Nephron (organoid): ENCODE measurements at regions not wholly inside any gene's neighbourhood (a gene's known extent, or its start where the extent isn't known, plus 50 kb on each side); places are given as distances from the start of the nearest gene placed in this dataset.

ENCODE experiments used
- H3K27ac Mint-ChIP-seq, 3 experiments: 2 replicates each; pipeline ENCODE4 v1.8.0; 2020; ENCODE audit warnings: mixed read lengths in 3 of 3, mild to moderate bottlenecking in 2 of 3, moderate library complexity in 1 of 3
- H3K27me3 Mint-ChIP-seq: 2 replicates; pipeline ENCODE4 v1.8.0; 2021; ENCODE audit warnings: low read depth, mild to moderate bottlenecking, moderate library complexity, mixed read lengths
- H3K36me3 Mint-ChIP-seq: 2 replicates; pipeline ENCODE4 v1.8.0; 2020; ENCODE audit warnings: low read depth, mixed read lengths
- H3K4me1 Mint-ChIP-seq: 2 replicates; pipeline ENCODE4 v1.8.0; 2020; ENCODE audit warnings: mixed read lengths
- H3K4me3 Mint-ChIP-seq, 3 experiments: 2 replicates each; pipeline ENCODE4 v1.8.0; 2020; ENCODE audit warnings: mild to moderate bottlenecking in 3 of 3, mixed read lengths in 3 of 3, moderate library complexity in 2 of 3
- H3K9me3 Mint-ChIP-seq: 2 replicates; pipeline ENCODE4 v1.8.0; 2020; ENCODE audit warnings: mixed read lengths
- TF ChIP-seq, protein P1 (sequence below), 3 experiments: fragments of 200-600 bp; sonication (generic); IDR thresholded peaks; one replicate each; pipeline ENCODE4 v1.5.0; 2021; ENCODE audit warnings: antibody characterized with exemption in 3 of 3; ENCODE audit not compliant: unreplicated experiment in 3 of 3

GRCh38 chr4:112807083-112807482, 170.1 kb downstream of the LARP7 start:
- TF ChIP-seq, protein P1, sequence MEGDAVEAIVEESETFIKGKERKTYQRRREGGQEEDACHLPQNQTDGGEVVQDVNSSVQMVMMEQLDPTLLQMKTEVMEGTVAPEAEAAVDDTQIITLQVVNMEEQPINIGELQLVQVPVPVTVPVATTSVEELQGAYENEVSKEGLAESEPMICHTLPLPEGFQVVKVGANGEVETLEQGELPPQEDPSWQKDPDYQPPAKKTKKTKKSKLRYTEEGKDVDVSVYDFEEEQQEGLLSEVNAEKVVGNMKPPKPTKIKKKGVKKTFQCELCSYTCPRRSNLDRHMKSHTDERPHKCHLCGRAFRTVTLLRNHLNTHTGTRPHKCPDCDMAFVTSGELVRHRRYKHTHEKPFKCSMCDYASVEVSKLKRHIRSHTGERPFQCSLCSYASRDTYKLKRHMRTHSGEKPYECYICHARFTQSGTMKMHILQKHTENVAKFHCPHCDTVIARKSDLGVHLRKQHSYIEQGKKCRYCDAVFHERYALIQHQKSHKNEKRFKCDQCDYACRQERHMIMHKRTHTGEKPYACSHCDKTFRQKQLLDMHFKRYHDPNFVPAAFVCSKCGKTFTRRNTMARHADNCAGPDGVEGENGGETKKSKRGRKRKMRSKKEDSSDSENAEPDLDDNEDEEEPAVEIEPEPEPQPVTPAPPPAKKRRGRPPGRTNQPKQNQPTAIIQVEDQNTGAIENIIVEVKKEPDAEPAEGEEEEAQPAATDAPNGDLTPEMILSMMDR (IDR thresholded peaks at IDR 0.05; ENCODE audit: unreplicated experiment in 3 of 3), result no peak
- Mint-ChIP-seq H3K4me1 (peaks cover 6% of the 10 kb centered on the region), H3K27ac (no peak overlapping the region), H3K36me3 (no peaks in the 10 kb centered on the region), H3K27me3 (no peaks in the 10 kb centered on the region), H3K4me3 (no peak overlapping the region), H3K9me3 (no peaks in the 10 kb centered on the region)

DNA sequence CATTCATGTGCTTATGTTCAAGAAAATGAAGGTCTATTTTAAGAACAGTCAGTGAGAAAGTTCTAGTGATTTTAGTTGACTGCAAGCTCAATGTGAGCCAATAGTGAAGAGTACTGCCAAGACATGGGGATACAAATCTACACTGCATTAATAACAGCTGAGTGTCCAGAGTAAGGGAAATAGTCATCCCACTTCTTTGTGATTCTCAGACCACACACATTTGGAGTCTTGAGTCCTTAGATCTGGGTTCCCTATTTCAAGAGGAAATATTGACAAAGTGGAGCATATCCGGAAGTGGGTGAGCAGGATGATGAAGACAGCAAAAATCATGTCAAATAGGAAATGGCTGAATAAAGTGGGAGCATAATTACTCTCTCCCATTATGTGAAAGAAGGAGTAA, 171.1 kb downstream of the LARP7 start:
- Mint-ChIP-seq H3K9me3 (no peaks in the 10 kb centered on the region), H3K27me3 (no peaks in the 10 kb centered on the region), H3K27ac (peak overlapping the region in 2 of 3 experiments; percentile 3 to 40), H3K4me1 (peaks cover 6% of the 10 kb centered on the region), H3K4me3 (no peak overlapping the region), H3K36me3 (no peaks in the 10 kb centered on the region)
- TF ChIP-seq, protein P1 (IDR thresholded peaks at IDR 0.05; ENCODE audit: unreplicated experiment in 3 of 3), result no peak

DNA sequence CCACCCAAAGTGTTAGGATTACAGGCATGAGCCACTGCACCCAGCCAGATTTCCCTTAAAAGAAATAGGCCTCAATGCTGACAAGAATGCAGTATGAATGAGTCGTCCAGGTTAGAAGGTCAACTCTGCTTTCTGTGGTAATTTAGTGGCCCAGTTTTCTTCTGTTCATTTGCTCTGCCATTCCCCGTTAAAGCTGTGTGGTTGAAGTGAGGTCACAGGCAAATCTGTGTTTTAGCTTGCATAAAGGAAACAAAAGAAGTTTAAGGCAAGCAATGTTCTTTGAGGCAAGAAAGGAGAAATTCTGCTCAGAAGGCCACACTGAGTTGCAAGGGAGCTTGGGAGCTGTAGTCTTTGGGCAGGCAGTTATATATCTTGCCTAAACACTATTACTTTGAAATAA, 176.8 kb downstream of the LARP7 start:
- peaks cover 12% of the 10 kb centered on the region for H3K4me1 Mint-ChIP-seq
- TF ChIP-seq, protein P1 (IDR thresholded peaks at IDR 0.05; ENCODE audit: unreplicated experiment in 3 of 3), result no peak
- H3K27ac Mint-ChIP-seq, result peak overlapping the region in 1 of 3 experiments; percentile 15
- H3K9me3 Mint-ChIP-seq, result no peaks in the 10 kb centered on the region
- H3K4me3 Mint-ChIP-seq, result no peak overlapping the region
- H3K27me3 Mint-ChIP-seq, result no peaks in the 10 kb centered on the region
- no peaks in the 10 kb centered on the region for H3K36me3 Mint-ChIP-seq

GRCh38 chr4:112817933-112818593, 181.1 kb downstream of the LARP7 start:
- H3K9me3 Mint-ChIP-seq, result no peaks in the 10 kb centered on the region
- no peaks in the 10 kb centered on the region for H3K36me3 Mint-ChIP-seq
- peaks cover 30% of the 10 kb centered on the region for H3K4me1 Mint-ChIP-seq
- H3K27me3 Mint-ChIP-seq, result no peaks in the 10 kb centered on the region
- peak overlapping the region; percentile 86 to 89 (median 88) for H3K4me3 Mint-ChIP-seq
- TF ChIP-seq, protein P1 (IDR thresholded peaks at IDR 0.05; ENCODE audit: unreplicated experiment in 3 of 3), result no peak
- H3K27ac Mint-ChIP-seq, result peak overlapping the region; percentile 53 to 81 (median 75)

DNA sequence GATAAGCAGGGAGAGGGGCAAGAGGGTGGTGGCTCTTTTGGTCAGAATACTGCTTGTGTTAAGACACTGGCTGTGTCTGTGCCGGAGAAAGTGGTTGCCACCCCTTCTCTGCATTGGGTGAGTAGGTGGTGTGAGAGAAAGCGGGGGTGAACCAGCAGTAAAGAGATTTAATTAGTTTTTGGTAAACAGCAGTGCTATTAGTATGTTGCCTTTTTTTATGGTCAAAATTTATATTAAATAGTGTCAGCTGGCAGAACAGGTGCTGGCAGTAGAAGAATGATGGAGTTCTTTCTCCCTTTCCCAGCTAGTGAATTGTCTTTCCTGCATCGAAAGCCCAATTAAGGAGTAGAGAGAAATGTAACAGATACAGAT, 181.6 kb downstream of the LARP7 start:
- TF ChIP-seq, protein P1 (IDR thresholded peaks at IDR 0.05; ENCODE audit: unreplicated experiment in 3 of 3), result no peak
- H3K9me3 Mint-ChIP-seq, result no peaks in the 10 kb centered on the region

DNA sequence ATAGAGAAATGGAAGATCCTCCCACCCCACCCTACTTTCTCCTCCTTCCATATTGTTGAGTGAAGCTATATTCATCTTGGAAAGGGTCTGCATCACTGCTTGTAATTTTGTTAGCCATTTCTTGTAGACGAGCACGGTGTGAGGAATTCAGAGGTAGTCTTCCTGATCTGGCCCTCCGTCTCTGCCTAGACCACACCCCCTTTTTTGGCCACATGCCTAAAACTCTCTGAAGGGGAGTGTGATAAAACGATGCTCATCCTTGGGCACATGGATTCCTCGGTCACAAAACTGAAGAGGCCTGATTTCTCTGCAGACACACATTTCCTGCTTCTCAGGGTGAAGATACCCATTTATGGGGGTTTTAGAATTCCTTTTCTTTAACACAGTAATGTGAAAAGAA, 182.8 kb downstream of the LARP7 start:
- Mint-ChIP-seq H3K27ac (no peak overlapping the region), H3K27me3 (no peaks in the 10 kb centered on the region), H3K9me3 (no peaks in the 10 kb centered on the region), H3K4me3 (peak overlapping the region; percentile 20 to 78 (median 56)), H3K4me1 (peaks cover 41% of the 10 kb centered on the region), H3K36me3 (no peaks in the 10 kb centered on the region)
- TF ChIP-seq, protein P1 (IDR thresholded peaks at IDR 0.05; ENCODE audit: unreplicated experiment in 3 of 3), result no peak

More for the DNA sequence above, 181.6 kb downstream of the LARP7 start:
- Mint-ChIP-seq H3K4me3 (peak overlapping the region; percentile 86 to 89 (median 88)), H3K27ac (peak overlapping the region; percentile 53 to 81 (median 75)), H3K36me3 (no peaks in the 10 kb centered on the region), H3K4me1 (peaks cover 36% of the 10 kb centered on the region), H3K27me3 (no peaks in the 10 kb centered on the region)
